ENCODE measurements at regions not wholly inside any gene's neighbourhood (a gene's known extent, or its start where the extent isn't known, plus 50 kb on each side); places are given as distances from the start of the nearest gene placed in this dataset.

DNA sequence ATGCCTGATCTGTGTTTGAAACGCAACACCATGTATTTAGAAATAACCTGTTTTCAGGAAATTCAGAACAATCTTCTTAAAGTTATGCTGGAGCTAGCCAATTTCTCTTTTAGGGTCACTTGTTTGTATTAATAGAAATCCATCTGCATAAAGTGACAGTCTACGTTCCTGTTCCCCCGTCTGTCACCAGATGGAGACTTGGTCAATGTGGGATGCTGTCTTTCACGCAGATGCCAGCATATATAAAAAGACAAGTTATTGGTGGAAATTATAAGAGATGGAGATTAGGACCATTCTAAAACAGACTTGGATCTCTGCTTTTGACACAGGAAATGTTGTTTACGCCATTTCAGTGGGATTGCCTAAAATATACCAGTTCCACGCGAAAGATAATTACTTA is 162.5 kb upstream of the STMND1 start:
- Histone ChIP-seq H3K79me2 (ENCODE audit: control insufficient read depth, insufficient read depth, low read length) (no peaks in the 10 kb centered on the region), H3K9me3 (replicated peaks; ENCODE audit: control insufficient read depth, insufficient read depth, low read length) (no peaks in the 10 kb centered on the region; the same call in 2 of the 3 replicates), H2AFZ (ENCODE audit: control insufficient read depth, low read depth, low read length) (no peak overlapping the region), H3K27ac (ENCODE audit: control insufficient read depth, insufficient read depth) (no peak overlapping the region), H3K36me3 (ENCODE audit: control insufficient read depth in 2 of 2, insufficient read depth in 2 of 2, low read length in 1 of 2) (no peaks in the 10 kb centered on the region), H3K4me2 (ENCODE audit: control insufficient read depth, insufficient read depth) (no peak overlapping the region), H4K20me1 (ENCODE audit: control insufficient read depth, insufficient read depth) (no peaks in the 10 kb centered on the region), H3K9ac (ENCODE audit: control insufficient read depth, insufficient read depth, low read length) (no peak overlapping the region), H3K4me3 (no peak overlapping the region), H3K4me1 (ENCODE audit: control insufficient read depth, insufficient read depth, low read length) (no peaks in the 10 kb centered on the region), H3K27me3 (replicated peaks in 1 of 2; ENCODE audit: control insufficient read depth in 2 of 2, insufficient read depth in 2 of 2, low read length in 1 of 2) (peaks cover 0 to 2% of the 10 kb centered on the region in 2 experiments; a peak in 2 of 4 replicates)
- ChIA-PET POLR2A (no interaction called here), SMC1A (ENCODE audit: uncharacterized antibody, unreplicated experiment) (no interaction called here), CTCF (no interaction called here), RAD21 (ENCODE audit: unreplicated experiment) (no interaction called here)
- in situ Hi-C loops (cut with MboI) (no loop called here), intact Hi-C loops (cut with micrococcal nuclease; ENCODE audit: unreplicated experiment) (no loop called here)
- ATAC-seq, result no peak
- BruUV-seq (replicated peaks), result no TSS peak
- no peak for FAIRE-seq
- TF ChIP-seq, protein P1, sequence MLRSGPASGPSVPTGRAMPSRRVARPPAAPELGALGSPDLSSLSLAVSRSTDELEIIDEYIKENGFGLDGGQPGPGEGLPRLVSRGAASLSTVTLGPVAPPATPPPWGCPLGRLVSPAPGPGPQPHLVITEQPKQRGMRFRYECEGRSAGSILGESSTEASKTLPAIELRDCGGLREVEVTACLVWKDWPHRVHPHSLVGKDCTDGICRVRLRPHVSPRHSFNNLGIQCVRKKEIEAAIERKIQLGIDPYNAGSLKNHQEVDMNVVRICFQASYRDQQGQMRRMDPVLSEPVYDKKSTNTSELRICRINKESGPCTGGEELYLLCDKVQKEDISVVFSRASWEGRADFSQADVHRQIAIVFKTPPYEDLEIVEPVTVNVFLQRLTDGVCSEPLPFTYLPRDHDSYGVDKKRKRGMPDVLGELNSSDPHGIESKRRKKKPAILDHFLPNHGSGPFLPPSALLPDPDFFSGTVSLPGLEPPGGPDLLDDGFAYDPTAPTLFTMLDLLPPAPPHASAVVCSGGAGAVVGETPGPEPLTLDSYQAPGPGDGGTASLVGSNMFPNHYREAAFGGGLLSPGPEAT (IDR thresholded peaks at IDR 0.05; ENCODE audit: low read depth), result no peak
- no peak for TF ChIP-seq MYC (IDR thresholded peaks at IDR 0.05; ENCODE audit: insufficient read depth, insufficient read length, insufficient replicate concordance, low read length, severe bottlenecking)
- DNase-seq (ENCODE audit: low read depth, low spot score), result no peak
- WGBS (ENCODE audit: insufficient coverage, insufficient replicate concordance, low lambda C conversion rate, missing lambda C conversion rate), result 63% methylated on average over 7 of the region's 7 CpGs

DNA sequence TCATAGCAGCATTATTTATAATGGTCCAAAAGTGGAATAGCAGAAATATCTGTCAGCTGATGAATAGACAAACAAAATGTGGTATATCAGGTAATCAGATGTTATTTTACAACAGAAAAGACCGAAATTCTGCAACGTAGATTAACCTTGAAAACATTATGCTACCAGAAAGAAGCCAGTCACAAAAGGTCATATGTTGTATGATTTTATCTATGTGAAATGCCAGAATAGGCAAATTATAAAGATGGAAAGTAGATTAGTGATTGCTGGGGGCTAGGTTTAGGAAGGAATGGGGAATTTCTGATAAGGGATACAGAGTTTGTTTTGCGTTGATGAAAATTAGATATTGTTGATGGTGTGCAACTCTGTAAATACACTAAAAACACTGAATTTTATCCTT is 165.0 kb upstream of the STMND1 start:
- Histone ChIP-seq H3K4me1 (ENCODE audit: control insufficient read depth, insufficient read depth, low read length) (no peaks in the 10 kb centered on the region), H3K4me3 (no peak overlapping the region), H3K9me3 (replicated peaks; ENCODE audit: control insufficient read depth, insufficient read depth, low read length) (no peaks in the 10 kb centered on the region), H3K27me3 (replicated peaks in 1 of 2; ENCODE audit: control insufficient read depth in 2 of 2, insufficient read depth in 2 of 2, low read length in 1 of 2) (no peaks in the 10 kb centered on the region; a peak in 1 of 4 replicates), H3K36me3 (ENCODE audit: control insufficient read depth in 2 of 2, insufficient read depth in 2 of 2, low read length in 1 of 2) (no peaks in the 10 kb centered on the region), H3K9ac (ENCODE audit: control insufficient read depth, insufficient read depth, low read length) (no peak overlapping the region), H3K27ac (ENCODE audit: control insufficient read depth, insufficient read depth) (no peak overlapping the region), H3K4me2 (ENCODE audit: control insufficient read depth, insufficient read depth) (no peak overlapping the region), H2AFZ (ENCODE audit: control insufficient read depth, low read depth, low read length) (no peak overlapping the region), H4K20me1 (ENCODE audit: control insufficient read depth, insufficient read depth) (no peaks in the 10 kb centered on the region), H3K79me2 (ENCODE audit: control insufficient read depth, insufficient read depth, low read length) (no peaks in the 10 kb centered on the region)
- intact Hi-C loops (cut with micrococcal nuclease; ENCODE audit: unreplicated experiment), result no loop called here
- BruUV-seq (replicated peaks), result no TSS peak
- ChIA-PET POLR2A (no interaction called here), RAD21 (ENCODE audit: unreplicated experiment) (no interaction called here), CTCF (interaction anchor here (1.4 kb wide), 1 partner anchor 29 kb away, joined by 4 read pairs; no protein-coding TSS in a partner anchor), SMC1A (ENCODE audit: uncharacterized antibody, unreplicated experiment) (interaction anchor here (1.0 kb wide), 1 partner anchor 14 kb away, joined by 3 read pairs; no protein-coding TSS in a partner anchor)
- FAIRE-seq (no peak), ATAC-seq (no peak), DNase-seq (ENCODE audit: low read depth, low spot score) (no peak)
- 39% methylated on average over 3 of the region's 3 CpGs for WGBS (ENCODE audit: insufficient coverage, insufficient replicate concordance, low lambda C conversion rate, missing lambda C conversion rate)
- in situ Hi-C loops (cut with MboI), result no loop called here
- no peak for TF ChIP-seq RAD21 (IDR thresholded peaks at IDR 0.05; ENCODE audit: insufficient read depth, low read depth, low read length)
- TF ChIP-seq, protein P2, sequence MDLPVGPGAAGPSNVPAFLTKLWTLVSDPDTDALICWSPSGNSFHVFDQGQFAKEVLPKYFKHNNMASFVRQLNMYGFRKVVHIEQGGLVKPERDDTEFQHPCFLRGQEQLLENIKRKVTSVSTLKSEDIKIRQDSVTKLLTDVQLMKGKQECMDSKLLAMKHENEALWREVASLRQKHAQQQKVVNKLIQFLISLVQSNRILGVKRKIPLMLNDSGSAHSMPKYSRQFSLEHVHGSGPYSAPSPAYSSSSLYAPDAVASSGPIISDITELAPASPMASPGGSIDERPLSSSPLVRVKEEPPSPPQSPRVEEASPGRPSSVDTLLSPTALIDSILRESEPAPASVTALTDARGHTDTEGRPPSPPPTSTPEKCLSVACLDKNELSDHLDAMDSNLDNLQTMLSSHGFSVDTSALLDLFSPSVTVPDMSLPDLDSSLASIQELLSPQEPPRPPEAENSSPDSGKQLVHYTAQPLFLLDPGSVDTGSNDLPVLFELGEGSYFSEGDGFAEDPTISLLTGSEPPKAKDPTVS (IDR thresholded peaks at IDR 0.05; ENCODE audit: low read depth, low read length), result no peak
- no peak for TF ChIP-seq NFYA (IDR thresholded peaks at IDR 0.05; ENCODE audit: borderline replicate concordance, low read depth, low read length)
- TF ChIP-seq HCFC1 (IDR thresholded peaks at IDR 0.05; ENCODE audit: low read length), result no peak
- TF ChIP-seq CHD1 (IDR thresholded peaks at IDR 0.05; ENCODE audit: low read depth, low read length), result no peak
- no peak for TF ChIP-seq RAD51 (IDR thresholded peaks at IDR 0.05)
- no peak for TF ChIP-seq CREM (IDR thresholded peaks at IDR 0.05; ENCODE audit: low read depth)
- TF ChIP-seq NFIC (IDR thresholded peaks at IDR 0.05; ENCODE audit: low read depth, low read length), result no peak
- no peak for TF ChIP-seq ZNF24 (IDR thresholded peaks at IDR 0.05)
- TF ChIP-seq KLF5 (IDR thresholded peaks at IDR 0.05; ENCODE audit: partially characterized antibody), result no peak
